Stimulated activated naive CD4-positive, alpha-beta T cell treated with Interleukin-2 at 50 U/mL for 16 hours (primary cell): ENCODE measurements at regions not wholly inside any gene's neighbourhood (a gene's known extent, or its start where the extent isn't known, plus 50 kb on each side); places are given as distances from the start of the nearest gene placed in this dataset.

Source experiments
- DNase-seq: peaks from one replicate; lab custom pipeline; 2025; lab: John Stamatoyannopoulos, UW

DNA sequence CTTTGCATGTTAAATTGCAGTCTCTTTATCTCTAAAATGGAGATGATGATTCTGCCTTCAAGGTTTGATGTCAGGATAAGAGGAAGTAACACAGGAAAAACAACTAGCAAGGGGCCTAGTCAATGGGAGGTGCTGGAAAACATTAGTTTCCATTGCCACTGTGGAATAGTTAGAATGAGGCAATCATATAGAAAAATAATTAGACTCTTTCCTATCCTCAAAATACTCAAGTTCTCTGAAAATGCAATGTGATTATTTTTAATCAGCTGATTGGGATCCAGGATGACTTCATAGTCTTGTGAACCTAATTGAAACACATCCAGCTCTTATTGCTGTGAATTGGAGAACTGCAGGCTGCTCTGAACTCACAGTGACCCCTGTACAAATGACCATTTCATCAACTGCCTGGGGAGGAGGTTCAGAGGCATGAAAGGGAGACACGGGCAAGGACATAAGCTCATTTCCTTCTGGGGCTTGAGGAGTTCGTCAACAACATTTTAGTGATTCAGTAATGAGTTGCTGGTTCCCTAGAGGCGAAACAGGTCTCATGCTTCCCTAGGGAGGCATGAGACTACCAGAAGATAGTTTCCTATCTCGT is 422.5 kb downstream of the LPIN1 start:
- DNase-seq, result no peak

DNA sequence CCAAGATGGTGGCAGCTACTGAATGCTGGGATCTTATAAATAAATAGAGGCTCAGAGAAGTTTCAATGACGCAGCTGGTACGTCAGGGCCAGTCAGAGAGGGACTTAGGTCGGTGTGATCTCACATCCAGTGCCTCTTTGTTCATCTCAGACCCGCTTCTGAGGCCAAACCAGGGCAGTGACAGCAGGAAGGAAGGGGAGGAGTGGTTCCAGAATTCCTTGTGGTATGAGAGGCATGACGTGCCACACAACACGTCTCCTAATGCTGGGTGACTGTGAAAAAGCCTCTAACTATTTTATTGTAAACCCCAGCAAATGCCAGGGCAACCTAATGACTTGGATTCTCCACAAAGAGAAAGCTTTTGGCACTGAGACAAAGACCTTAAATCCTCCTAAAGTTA is 423.3 kb downstream of the LPIN1 start:
- no peak for DNase-seq

DNA sequence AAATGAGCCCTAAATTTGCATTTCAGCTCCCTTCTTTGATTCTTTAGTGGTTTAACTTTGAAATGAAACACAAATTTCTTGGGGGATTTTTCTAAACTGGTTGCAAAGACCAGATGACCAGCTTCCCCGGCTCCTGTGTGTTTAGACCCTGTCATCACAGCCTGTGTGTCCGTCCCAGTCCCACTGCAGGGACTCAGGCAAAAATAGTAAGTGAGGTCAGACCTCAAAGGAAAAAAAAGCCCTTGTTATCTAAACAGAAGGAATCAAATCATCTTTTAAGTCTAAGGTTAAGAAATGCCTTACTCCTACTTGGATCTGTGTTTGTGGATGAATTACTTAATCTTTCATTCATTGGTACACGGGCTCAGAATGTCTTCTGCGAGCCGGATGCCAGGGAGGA is 423.7 kb downstream of the LPIN1 start:
- no peak for DNase-seq

DNA sequence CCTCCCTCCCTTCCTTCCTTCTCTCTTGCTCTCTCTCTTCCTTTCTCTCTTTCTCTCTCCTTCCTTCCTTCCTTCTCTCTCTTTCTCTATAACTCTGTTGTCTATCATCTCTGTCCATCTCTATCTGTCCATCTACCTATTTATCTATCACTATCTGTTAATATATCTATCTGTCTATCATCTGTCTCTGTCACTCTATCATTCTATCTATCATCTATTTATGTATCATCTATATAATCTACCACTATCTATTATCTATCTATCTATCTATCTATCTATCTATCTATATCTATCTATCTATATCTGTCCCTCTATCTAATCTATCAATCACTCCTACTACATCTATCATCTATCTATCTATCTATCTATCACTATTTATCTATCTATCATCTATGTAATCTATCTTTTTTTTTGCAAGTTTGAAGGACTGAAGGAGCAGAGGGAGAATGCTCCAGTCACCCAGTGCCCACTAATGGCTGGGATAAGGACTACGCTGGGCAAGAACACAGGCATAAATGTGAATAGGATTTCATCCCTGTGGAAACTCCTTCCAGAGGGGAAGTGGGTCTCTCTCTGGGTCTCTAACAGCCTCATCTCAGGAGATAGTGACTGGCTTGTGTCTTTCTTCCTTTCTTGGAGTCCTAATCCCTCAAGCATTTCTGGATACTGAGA is 427.0 kb downstream of the LPIN1 start:
- DNase-seq, result no peak

DNA sequence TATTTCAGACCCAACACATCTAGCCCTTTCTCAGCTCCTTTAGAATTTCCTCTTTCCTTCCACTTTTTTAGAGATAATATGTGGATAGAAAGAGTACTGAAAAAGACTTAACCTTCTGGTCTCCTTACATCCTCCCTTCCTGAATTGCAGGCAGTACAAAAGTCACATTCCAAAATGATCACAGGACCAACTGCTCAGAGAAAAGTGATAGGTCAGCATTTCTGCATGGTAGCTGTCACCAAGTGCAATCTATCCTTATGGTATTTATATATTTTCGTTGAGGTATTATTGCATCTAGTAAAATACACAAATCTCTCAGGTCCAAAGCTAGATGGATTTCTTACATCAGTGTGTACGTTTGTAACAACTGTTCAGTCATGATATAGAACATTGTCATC is 427.5 kb downstream of the LPIN1 start:
- no peak for DNase-seq

DNA sequence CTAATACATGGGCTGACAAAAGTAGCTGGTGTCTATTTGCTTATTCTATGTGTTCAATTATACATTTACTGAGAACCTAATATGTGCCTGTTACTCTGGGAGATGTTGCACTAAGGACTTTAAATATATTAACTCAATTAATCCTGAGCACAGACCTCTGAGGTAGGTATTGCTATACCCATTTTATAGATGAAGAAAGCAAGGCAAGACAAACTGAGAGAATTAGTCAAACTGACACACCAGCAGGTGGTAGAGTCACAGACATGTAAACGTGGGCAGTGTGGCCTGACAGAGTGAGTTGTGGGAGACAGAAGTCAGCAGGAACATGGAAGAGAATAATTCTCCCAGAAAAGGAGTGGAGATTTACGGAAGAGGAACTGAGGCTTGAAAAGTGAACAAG is 428.9 kb downstream of the LPIN1 start:
- no peak for DNase-seq

DNA sequence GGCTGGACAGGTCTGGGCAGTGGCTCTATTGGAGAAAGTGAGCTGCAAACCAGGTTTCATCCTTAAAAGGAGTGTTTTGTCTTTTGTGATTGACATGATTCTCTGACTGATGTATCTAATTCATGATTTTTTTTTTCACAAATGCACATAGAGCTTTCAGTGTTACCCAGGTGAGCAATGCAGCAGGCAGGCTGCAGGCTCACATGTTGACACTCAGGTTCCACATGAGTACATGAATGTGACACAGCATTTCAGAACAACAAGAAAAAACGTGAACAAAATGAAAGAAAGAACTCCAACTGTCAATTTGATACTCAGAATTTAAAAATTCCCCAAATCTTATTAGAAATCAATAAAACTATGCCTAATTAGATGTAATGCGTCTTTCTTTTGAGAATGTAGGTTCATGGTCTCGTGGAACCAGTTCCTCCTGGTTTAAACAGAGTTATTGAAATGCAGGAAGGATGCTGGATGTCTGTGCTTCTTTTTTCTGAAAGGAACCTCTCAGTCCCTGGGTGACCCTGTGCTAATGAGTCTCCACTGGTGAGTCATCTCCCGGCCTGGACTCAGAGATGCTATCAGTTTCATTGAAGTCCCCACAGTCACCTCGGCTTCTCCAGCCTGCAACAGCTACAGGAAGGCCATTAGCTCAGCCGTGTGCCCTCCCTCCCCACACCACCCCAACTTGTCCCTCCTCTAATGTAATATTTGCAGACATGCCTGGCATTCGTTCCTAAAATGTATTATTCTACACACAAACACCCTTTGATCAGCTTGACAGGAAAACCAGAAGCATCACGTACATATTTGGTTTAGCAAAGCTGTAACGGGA is 430.4 kb downstream of the LPIN1 start:
- no peak for DNase-seq

DNA sequence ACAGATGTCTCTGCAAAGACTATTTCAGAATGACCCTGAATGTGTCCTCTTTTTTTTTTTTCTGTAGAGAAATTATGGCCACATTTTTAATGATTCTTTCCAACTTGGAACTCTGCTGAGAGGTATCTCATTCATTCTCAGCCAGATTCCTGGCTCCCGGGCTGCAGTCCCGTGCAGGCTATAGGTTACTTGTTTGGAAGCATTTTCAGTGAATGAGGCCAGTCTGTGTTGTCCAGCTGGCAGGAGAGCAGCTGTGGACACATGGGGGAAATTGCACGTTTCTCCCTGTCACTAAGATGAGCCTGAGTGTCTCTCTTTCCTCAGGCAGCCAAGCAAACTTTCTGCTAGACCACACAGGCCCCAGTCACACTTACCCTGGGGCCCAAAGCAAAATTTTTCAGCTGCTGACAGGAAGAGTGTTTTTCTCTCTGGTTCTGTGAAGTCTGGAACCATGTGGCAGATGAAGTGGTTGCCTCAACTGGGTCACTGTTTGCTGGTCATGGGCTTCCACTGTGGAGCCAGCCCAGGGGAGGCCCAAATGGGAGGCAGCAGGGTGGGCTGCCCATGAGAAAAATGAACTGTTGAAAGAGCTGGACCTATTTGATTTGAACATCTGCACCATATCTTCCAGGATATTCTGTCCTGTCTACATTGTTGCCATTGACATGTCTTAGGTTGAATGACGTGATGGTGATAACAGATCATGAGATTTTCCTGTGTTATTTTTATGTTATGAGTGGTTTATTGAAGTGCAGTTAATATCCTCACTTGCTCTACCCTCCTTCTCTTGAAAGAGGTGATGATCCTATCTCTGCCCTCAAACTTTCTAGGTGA is 431.2 kb downstream of the LPIN1 start:
- DNase-seq, result no peak

DNA sequence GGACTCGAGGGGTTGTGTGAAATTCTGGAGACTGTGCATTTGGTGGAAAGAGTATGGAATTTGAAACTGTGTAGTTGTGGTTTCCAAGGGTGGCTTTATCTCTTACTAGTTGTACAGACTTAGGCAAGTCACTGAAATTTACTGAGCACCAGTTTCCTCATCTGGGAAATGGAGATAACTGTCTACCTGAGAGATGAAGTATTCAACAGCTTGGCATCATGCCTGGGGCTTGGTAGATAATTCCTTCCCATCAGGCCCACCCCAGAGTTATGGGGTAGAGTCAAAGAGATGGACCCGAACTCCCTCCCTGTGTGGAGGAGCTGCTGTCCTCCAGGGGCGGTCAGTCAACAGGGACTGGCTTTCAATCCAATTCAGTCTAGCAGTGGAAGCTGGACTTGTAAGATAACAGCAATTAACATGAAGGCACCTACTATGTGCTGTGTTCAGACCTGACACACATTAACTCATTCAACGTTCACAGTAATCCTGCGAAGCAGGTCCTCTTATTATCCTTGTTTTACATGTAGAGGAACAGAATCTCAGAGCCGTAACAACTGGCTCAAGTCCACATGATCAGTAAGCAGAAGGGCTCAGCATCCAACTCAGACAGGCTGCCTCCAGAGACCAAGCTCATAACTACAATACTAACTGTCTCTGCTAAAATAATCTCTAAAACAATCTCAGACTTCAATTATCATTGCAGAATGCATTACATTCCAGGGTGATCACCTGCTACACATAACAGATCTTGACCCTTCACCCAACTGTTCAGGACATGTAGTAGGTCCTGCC is 432.1 kb downstream of the LPIN1 start:
- no peak for DNase-seq

DNA sequence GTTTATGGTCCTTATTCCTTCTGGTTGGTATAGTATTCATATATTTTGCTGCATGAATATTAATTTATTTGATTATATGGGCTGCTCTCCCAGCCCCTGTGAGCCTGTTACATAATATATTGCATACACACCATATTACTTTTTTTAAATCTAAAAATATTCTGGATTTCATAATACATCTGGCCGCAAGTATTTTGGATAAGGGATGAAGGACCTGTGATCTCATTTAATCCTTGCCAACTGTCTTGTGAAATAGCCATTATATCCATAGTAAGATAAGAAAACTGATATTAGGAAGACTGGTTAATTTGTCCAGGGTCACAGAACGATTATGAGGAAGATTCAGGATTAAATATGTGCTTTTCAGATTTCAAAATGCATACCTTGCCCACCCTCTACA is 433.6 kb downstream of the LPIN1 start:
- no peak for DNase-seq

DNA sequence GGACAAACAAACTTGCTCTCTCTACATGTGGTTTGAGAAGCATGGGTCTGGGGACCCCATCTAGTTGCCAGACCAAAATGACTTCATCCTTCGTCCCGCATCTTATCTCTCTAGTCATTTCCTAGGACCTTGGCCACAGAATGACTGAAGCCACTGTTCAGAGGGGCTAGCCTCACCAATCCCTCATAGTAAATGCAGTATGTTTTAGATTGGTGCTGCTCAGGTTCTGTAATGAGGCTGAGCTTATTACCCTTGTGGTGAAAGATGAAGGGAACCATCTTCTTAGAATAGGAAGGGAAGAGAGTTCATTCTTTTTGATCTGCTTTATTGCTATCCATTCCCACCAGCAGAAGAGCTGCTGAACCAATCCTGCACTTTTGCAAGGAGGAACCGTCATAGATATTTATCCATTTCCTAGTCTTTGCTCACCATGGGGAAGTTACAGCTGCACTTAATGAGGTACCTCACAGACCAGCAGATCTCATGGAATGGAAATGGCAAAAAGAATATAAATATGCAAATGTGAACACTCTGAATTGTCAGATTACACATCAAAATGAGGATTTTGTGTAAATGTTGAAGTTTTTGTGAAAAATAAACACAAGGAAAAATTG is 436.7 kb downstream of the LPIN1 start:
- DNase-seq, result no peak

DNA sequence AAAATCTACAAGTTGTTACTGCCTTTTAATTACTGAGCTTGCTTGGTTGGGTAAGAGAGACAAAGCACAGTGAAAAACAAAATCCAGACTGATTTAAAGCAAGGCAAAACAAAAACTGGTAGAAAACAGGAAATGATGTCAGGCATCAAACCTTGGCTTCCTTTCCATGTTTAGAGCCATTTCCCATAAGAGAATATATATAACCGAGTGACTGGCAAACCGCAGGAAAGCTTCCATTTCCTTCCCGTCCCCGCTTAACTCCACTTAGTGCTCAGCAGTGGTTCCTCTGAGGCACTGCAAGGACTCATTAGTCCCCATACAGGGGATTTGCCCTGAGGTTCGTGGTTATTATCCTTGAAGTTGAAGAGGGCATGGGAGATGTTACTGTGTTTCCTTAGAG is 446.3 kb downstream of the LPIN1 start:
- no peak for DNase-seq

DNA sequence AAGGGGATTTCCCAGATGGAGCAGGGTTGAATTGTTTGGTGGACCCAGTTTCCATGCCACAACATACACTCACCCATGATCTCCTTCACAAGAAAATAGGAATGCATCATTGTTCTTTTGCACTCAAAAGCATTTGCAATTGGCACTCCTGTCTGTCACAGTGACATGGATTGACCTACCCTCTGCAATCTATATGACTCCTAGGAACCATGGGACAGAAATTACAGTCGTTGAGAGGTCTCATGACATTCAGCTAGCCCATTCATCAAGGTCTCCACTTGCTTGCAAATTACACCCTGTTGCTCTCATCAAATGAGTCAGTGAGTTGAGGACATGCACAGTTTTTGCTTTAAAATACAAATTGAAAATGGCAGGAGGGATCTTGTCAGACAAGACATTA is 448.5 kb downstream of the LPIN1 start:
- no peak for DNase-seq

DNA sequence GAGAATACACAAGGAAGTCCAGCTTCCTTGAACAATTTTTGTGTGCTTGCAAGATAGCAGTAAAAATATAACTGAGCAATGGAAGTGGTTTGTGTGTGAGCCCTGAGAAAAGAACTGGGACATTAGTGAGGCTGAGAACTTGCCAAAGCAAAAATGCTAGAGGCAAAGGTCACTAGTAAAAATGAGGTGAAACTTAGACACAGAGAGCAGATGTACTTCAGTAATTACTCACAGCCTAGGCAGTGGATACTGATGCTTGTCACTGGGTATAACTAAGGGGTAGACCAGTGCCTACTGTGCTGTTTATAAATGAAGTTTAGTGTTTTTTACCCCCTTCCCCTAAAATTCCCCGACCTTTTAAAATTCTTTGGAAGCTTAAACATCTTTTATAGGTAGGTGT is 450.1 kb downstream of the LPIN1 start:
- no peak for DNase-seq

DNA sequence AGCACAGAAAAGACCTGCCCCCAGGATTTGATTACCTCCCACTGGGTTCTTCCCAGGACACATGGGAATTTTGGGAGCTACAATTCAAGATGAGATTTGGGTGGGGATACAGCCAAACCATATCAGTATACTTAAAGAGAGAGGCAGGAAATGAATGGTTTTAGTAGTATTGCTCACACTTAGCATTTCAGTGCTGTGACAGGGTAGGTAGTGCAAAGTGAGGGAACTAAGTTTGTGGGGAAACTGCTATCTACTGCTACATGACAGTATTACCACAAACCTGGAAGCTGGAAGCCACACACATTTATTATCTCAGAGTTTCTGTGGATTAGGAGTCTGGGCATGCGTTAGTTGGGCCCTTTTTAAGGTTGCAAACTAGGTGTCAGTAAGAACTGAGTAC is 450.7 kb downstream of the LPIN1 start:
- DNase-seq, result no peak

DNA sequence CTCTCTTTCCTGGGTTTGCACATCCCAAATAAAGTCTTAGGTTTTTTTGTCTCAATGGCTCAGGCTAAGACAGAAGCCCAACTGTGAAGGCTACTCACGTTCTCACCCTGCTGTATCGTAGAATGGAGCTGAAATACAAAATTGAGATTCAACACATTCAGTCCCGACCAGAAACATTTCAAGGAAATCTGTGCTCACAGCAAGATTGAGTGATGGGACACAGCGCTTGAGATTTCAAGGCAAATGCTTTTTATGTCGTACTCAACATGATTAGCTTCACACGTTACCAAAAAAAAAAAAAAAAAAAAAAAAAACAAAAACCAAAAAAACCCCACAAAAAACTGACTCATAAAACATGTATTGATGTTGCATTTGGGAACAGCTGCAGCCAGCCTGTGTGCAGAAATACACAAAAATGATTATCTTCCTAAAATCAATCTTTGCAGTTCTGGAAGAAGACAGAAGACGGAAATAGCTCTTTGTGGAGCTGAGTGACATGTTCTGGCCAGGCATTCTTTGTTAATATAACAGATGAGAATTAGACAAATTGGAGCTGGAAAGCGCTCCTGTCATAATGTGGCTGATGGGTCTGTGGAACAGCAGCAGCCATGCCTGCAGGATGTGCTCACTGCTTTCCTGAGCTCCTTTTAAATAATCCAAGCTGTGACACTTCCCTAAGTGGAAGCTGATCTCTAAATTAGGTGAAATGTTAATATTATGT is 453.2 kb downstream of the LPIN1 start:
- DNase-seq, result no peak

DNA sequence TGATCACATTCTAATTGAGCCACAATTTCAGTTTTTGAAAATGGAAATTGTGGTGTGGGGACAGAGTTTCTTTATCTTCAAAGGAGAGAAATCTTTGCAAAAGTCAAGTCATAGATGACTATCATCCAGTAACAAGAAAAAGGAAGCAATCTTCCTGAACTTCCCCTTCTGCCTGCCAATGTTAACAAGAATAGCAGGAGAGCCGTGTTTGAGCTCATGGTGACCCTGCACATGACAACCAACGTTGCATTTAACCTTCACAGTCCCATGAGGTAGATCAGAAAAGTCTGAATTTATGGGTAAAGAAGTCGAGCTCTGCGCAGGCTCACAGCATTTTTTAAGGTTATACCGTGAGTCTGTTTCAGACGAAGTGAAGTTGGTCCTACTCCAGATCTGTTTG is 454.9 kb downstream of the LPIN1 start:
- DNase-seq, result no peak

DNA sequence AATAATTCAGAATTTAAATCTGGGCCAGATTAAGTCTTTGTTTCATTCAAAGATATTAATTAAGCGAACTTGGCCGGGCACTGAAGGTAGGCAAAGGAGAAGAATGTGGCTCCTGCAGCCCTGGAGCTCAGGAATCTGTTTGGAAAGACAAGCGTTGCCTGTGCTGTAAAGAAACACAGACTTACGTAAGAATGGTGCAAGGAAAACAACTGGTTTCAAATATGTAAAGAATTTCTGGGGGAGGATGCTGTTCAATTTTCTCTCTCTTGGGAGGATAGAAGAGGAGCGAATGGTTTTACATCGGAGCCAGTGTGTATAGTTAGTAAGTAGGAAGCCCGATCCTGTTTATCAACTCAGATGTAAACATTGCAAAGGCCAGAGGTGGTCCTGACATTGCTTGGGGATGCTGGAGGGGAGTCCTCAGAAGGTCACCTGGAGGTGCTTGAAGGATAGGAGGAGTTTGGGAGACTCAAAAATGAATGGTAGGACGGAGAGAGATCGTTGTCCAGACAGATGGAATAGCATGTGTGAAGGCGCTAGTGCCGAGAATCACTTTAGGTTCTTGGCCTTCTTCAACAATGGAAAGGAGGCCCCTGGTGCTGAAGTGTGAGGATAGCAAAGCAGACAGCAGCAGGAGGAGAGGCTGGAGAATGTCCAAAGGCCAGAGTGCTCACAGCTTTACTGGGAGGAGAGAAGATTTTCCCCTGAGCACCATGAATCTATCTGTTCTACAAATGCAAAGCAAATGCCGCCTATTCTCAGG is 456.1 kb downstream of the LPIN1 start:
- no peak for DNase-seq

DNA sequence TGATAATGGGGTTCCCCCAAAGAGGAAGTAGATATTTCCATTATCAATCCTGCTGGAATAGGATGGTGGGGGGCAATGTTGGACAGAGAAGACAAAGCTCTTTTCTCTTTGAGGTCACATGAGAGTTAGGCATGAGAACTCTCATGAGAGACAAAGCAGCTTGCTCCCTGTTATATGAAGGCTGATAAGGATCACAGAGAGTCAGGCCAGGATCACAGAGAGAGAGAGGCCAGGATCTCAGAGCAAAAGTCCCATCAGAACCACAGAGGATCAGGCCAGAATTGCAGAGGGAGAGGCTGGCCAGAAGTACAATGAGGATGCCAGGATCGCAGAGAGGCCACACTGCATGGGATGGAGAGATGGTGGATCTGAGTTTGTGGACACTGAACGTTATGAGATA is 457.1 kb downstream of the LPIN1 start:
- DNase-seq, result no peak

DNA sequence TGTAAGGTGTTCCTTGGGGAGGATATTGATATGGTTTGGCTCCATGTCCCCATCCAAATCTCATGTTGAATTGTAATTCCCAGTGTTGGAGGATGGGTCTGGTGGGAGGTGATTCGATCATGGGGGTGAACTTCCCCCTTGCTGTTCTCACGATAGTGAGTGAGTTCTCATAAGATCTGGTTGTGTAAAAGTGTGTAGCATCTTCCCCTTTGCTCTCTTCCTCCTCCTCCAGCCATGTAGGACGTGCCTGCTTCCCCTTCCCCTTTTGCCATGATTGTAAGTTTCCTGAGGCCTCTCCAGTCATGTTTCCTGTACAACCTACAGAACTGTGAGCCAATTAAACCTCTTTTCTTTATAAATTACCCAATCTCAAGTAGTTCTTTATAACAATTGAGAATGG is 458.7 kb downstream of the LPIN1 start:
- DNase-seq, result no peak
